GM21786 (cell line): ENCODE measurements at regions not wholly inside any gene's neighbourhood (a gene's known extent, or its start where the extent isn't known, plus 50 kb on each side); places are given as distances from the start of the nearest gene placed in this dataset.
"Not testable (repeated sequence)": the region's sequence is repeated elsewhere in the genome, so short reads cannot be mapped to it uniquely, and the experiment has no call there.

Experiments
- ATAC-seq: cut with Tn5 transposase; IDR thresholded peaks from one replicate; pipeline ENCODE4 v1.9.1; 2021; ENCODE audit not compliant: unreplicated experiment

DNA sequence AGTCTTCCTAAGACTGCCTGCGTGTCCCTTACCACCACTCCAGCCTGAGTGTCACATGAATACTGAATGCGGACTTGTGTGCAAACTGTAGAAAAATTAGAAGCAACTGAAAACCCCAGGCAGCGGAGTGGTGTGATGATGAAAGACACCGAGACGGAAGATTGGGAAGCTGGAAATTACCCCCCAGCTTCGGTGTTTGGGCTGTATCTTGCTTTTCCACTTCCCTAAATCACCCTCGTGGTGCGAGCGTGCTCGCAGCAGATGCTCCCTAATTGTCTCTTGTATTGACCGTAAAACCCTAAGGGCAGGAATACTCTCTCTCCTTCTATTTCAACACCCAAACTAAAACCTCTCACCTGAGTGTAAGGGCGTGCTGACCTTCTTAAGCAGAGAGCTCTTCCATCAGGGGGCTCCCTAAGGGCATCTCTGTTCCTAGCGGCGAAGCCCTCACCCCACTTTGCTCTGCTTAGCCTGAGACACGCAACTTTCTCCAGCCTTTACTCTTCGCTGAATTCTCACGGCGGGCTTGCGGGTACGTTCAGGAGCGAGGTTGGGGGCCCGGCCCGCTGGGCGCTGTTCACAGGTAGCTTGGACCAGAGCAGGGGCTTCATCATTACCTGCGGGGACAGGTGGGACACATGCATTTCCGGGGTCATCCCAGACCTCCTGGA, 62.4 kb downstream of the CRYBB2 start:
- ATAC-seq = no peak

DNA sequence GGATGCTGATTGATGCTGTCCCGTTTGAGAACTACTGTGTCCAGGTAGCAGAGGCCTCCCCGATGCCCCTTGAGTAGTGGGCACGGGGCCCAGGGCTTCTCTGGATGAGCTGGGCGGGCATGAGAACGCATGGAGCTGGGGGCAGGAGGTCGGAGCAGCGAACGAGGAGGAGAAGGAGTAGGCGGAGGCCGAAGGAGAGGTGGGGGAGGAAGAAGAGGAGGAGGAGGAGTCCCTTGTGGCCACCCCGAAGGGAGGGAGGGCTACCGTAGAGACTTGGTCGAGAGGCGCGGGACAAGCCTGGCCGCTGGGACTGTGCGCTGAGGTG, 62.9 kb downstream of the CRYBB2 start:
- no peak for ATAC-seq

DNA sequence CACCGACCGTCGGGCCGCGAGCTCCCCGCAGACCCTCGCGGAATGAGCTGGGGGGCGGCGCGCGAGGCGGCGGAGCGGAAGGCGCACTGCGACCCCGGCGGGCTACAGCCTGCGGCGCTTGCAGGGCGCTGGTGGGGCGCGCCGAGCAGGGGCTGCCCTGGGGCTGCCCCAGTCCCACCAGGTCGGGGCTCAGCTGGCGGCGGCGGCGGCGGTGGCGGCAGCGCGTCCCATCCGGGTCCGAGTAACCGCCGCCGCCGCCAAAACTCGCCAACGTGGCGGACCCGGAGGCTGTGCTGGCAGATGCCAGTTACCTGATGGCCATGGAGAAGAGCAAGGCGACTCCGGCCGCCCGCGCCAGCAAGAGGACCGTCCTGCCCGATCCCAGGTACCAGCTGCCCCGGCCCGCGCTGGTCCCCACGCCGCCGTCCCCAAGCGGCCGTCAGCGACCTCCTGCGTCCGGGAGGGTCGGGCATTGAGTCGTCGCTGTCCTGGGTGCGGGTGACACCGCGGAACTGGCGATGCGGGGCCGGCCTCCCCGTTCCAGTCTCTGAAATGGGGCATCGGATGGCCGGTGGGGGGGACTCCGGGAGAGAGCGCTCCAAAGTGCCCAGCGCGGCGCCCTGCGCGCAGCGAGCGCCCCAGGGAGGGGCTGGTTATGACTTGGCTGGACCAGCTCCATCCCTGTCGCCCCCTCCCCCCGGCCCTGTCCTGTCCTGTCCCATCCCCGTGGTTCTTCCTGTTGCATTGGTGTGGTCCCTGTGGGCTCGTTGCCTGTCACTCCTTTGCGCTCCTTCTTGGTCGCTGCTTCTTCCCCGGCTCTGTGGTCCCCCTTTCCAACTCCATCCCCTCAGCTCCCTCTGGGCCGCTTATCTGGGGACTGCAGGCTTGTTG, 63.5 kb downstream of the CRYBB2 start:
- no peak for ATAC-seq

DNA sequence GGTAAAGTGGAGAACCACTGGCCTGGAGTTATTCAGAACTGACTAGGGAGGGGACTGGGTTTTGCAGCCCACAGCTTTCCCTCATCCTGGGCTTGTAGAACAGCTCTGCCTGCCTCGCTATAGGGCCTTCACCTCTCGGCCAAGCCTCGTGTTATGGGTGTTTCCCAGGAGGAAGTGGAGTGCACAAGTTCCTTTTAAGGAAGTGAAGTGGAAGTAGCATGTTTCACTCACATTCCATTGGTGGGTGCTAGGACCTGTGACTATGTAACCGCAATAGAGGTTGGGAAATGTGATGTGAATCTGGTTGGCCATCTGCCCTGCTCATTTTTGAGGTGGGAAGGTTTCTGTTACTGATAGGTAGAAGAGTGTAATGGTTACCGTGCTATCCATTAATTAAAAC, 69.0 kb downstream of the CRYBB2 start:
- not testable (repeated sequence) for ATAC-seq

DNA sequence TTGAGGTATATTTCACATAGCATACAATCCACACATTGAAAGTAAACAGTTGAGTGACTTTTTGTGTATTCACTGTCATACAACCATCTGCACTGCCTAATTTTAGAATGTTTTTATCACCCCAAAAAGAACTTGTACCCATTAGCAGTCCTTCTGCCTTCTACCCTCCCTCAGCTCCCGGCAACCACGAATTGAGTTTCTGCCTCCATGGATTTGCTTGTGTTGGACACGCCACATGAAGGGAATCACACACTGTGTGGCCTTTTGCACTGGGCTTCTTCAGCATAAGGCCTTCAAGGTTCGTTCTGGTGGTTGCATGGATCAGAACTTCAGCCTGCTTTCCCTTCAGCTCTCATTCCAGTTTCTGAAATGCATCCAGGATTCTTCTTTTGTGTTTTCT, 82.5 kb downstream of the CRYBB2 start:
- ATAC-seq = not testable (repeated sequence)

DNA sequence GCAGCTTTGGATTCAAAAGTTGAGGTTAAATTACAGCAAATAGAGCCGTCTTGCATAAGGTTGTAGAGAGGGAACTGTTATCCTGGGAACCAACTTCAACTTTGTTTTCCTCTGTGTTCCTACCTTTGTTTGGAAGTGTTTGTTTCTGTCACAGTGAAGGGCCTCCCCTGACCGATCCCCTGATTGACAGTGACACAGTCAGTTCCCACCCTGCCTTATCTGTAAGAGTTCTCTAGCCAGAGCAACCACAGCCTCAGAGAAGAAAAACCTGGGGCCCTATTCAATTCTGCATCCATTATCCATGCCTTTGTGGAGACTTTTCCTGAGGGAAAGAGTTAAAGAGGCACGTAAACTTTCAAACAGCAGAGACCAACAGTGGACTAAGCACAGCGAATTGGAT, 90.1 kb downstream of the CRYBB2 start:
- ATAC-seq = not testable (repeated sequence)

DNA sequence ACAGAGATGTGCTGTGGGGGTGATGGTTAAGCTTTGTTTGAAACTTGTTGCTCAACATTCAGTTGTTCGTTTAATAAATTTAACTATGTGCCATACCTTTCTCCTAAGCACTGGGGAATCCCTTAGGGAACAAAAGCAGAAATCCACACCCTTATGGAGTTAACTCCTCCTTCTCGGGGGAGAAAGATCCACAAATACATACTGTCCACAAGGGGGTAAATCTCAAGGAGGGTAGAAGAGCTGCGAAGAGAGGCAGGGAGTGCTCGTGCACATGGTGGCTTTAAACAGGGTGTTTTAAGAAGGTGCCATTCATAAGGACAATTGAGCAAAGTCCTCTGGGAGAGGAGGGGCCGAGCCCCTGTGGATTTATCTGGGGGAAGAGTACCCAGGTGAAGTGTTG, 92.5 kb downstream of the CRYBB2 start:
- not testable (repeated sequence) for ATAC-seq

DNA sequence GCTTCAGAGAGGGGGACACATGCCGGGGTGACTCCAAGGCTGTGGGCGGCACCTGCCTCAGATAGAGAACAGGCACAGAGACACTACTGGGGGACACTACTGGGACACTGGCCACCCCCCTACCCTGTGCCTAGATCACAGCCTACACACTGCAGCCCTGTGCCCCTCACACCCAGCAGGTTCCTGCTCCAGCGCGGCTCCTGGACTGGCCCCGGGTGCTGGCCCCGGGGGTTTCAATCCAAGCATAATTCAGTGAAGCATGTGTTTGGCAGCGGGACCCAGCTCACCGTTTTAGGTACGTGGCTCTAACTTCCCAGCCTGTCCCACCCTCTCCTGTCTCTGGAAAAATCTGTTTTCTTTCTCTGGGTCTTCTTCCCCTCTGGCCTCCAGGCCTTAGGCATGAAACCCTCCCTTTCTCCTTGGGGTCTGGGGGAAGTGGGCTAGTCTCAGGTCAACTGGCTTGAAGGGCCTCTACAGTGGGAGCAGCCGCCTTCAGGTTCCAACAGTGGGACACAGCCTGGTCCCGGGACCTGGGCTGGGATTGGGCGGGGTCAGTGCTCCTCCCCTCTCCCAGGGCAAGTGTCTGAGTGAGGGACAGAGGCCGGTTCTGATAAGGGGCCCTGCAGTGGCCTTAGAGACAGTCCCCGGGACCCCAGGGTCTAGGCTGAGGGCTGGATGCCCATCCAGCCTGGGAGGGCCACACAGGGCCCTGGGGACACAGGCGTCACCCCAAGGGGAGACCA, 98.8 kb downstream of the CRYBB2 start:
- ATAC-seq = no peak

DNA sequence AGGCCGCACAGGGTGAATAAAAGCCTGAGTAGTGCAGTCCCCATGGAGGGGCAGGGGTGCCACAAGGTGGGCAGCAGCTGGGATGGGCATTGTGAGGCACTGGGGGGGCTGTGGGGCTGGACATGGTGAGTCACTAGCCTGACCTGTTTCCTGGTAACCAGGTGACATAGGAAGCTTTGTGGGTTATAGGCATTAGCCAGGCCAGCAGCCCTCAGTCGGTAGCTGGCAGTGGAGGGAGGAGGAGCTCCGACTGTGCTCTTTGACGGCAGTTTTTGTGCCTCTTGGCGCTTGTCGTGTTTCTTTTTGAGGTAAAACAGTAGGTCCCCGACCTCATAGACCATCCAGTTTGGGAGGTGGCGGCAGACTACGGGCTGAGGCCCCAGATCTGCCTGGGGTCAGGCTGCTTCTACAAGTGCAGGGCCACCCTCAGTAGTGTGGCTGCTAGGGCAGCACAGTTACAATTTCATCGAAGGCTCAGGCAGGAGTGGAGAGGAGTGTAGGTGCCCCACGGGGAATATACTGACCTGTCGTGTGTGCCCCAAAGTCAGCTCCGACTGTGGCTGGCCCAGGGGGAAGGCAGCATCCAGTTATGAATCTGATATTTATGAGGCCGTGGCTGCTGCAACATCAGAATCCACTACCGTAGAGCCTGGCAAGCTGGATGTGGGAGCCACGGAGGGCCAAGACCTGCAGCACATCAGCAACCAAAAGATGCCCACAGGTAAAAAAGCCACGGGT, 107.7 kb downstream of the CRYBB2 start:
- no peak for ATAC-seq

DNA sequence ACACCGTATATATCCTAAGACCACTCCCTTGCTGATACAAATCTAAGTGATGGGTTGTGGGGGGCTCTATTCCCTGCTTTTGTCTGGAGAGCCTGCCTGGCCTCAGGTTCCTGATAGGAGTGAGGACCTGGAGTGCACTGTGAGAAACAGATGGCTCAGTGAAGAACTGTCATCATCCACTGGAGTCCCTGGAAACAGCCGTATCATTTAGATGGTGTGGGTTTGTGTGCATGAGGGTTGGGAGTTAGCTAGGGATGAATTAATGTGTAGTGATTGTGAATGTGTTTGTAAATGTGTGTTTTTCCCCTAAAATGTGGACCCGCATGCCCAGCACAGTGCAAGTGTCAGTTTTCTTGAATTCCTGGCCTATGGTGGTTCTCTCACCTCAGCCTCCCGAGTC, 111.6 kb downstream of the CRYBB2 start:
- ATAC-seq = no peak

DNA sequence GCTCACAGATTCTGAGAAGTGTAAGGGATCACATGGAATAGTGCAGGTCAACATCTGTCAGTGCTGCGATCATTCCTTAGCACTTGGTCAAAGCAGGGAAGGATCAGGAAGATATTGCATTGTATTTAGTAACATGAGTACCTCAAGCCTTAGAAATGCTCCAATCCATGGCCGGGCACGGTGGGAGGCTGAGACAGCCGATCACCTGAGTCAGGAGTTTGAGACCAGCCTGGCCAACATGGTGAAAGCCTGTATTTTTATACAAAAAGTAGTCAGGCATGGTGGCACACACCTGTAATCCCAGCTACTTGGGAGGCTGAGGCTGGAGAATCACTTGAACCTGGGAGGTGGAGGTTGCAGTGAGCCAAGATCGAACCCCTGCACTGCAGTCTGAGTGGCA, 112.5 kb downstream of the CRYBB2 start:
- not testable (repeated sequence) for ATAC-seq

DNA sequence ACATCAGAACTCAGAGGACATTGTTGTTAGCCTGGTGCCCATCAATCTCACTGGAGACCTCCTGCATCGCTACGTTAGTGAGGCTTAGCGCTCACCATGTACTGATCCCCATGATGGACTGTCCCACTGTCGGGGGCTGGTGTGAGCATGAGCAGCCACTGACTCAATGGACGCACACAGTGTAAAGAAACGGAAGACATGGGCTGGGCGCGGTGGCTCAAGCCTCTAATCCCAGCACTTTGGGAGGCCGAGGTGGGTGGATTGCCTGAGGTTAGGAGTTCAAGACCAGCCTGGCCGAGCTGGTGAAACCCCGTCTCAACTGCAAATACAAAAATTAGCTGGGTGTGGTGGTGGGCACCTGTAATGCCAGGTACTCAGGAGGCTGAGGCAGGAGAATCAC, 112.9 kb downstream of the CRYBB2 start:
- no peak for ATAC-seq

DNA sequence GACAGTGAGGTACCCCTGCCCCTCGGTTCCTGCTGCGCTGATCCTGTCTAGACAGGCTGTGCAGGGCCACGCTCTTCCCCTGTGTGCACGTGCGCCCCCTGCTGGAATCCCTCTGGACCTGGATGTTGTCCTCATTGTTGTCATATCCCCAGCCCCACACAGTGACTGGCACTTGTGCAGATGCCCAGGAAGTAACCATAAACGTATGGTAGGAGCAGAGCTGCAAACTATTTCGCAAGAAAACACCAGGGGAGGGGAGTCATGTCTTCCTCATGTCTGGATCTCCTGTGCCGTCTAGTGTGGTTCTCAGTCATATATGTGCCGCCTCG, 114.7 kb downstream of the CRYBB2 start:
- no peak for ATAC-seq

DNA sequence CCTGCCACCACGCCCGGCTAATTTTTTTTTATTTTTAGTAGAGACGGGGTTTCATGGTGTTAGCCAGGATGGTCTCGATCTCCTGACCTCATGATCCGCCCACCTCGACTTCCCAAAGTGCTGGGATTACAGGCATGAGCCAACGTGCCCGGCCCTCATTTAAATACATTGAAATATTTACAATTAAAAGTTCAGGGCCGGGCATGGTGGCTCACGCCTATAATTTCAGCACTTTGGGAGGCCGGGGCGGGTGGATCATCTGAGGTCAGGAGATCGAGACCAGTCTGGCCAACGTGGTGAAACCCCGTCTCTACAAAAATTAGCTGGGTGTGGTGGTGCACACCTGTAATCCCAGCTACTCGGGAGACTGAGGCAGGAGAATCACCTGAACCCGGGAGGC, 115.2 kb downstream of the CRYBB2 start:
- ATAC-seq = not testable (repeated sequence)

DNA sequence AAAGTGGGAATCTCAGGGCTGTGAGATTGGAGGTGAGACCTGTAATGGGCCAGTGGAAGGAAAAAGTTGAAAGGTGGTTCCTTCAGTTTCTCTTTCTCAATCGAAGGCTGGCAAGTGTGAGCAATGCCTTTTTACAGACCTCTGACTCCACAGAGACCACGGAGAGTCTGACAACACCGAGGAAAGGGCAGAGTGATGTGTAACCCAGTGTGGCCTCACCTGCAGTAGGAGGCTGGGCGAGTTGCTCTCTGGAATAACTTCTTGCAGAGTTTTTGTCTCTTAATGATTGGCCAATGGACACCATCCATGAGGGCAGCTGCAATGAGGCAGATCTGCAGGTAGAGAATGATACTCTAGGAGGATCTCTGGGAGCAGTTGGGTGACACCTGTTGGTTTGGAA, 115.8 kb downstream of the CRYBB2 start:
- ATAC-seq = not testable (repeated sequence)

DNA sequence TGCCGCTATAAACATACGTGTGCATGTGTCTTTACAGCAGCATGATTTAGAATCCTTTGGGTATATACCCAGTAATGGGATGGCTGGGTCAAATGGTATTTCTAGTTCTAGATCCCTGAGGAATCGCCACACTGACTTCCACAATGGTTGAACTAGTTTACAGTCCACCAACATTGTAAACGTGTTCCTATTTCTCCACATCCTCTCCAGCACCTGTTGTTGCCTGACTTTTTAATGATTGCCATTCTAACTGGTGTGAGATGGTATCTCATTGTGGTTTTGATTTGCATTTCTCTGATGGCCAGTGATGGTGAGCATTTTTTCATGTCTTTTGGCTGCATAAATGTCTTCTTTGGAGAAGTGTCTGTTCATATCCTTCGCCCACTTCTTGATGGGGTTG, 121.1 kb downstream of the CRYBB2 start:
- ATAC-seq = not testable (repeated sequence)

DNA sequence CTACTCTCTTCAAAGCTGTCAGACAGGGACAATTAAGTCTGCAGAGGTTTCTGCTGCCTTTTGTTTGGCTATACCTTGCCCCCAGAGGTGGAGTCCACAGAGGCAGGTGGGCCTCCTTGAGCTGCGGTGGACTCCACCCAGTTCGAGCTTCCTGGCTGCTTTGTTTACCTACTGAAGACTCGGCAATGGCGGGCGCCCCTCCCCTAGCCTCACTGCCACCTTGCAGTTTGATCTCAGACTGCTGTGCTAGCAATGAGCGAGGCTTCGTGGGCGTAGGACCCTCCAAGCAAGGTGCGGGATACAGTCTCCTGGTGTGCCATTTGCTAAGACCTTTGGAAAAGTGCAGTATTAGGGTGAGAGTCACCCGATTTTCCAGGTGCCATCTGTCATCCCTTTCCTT, 124.9 kb downstream of the CRYBB2 start:
- not testable (repeated sequence) for ATAC-seq

DNA sequence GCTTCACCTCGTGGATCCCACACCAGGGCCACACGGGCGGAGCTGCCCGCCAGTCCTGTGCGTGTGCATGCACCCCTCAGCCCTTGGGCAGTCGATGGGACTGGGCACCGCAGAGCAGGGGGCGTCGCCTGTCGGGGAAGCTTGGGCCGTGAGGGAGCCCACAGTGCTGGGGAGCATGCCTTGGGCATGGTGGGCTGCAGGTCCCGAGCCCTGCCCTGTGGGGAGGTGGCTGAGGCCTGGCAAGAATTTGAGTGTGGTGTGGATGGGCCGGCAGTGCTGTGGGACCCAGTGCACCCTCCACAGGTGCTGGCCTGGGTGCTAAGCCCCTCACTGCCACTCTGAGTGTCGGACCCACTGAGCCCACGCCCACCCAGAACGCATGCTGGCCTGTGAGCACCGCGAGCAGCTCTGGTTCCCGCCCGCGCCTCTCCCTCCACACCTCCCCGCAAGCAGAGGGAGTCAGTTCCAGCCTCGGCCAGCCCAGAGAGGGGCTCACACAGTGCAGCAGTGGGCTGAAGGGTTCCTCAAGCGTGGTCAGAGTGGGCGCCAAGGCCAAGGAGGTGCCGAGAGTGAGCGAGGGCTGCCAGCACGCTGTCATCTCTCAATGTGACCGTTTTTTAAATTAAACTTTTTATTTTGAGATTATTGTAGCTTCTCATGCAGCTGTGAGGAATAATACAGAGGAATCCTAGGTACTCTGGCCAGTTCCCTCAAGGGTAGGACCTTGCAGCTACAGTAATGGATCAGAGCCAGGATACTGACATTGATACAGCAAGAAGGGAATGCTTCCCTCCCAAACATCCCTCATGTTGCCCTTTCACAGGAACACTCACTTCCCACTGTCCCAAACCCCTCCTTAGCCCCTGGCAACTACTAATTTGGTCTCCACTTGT, 127.7 kb downstream of the CRYBB2 start:
- ATAC-seq = no peak

DNA sequence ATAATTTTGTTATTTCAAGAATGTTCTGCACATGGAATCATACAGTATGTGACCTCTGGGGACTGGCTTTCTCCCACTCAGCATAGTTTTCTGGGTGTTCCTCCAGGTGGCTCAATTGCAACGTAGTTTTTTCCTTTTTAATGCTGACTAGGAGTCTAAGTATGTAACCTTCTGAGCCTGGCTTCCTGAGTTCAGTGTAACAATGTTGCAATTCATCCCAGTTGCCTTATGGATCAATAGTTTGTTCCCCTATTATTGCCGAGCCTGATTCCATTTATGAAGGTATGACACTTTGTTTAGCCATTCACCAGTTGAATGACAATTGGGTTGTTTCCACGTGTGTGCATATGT, 128.3 kb downstream of the CRYBB2 start:
- ATAC-seq = no peak

DNA sequence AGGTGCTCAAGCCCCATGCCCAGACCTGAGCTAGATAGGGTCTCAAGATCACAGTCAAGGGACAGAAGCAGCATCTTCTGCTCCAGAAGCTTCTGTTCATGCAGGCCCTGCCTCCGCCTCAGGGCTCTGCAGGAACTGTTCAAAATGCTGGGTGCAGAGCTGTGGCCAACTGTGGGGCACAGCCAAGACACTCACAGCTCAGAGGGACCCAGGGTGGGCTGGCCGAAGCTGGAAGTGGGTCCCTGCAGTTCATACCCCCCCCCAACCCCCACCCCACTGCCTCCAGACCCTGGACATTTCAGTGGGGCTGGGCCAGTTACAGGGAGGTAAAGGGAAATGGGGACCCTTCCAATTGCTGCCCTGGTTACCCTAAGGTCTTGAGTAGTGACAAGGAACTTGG, 129.0 kb downstream of the CRYBB2 start:
- ATAC-seq = no peak
